ENCODE measurements at regions not wholly inside any gene's neighbourhood (a gene's known extent, or its start where the extent isn't known, plus 50 kb on each side); places are given as distances from the start of the nearest gene placed in this dataset.
A peak's percentile ranks its signal among the peaks of the same experiment; 100 is the strongest.

DNA sequence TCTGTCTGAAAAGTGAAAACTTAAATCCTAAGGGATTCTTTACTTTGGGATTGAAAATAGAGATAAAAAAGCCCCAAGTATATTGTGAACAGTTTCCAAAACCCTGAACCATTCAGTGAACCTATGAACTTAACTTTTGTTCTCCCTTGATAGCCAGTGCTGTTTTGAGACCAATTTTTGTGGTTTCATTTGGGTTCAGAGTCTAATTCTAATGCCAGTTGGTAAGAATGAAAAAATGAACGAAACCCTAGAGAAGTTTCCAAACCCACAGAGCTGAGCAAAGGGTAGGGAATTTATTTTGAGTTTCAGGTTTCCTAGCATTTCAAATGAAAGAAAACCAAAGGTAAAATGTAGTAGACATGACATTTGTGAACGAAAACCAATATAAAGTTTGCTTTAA, 1366.8 kb downstream of the EFNA5 start:
- TF ChIP-seq, protein P1, sequence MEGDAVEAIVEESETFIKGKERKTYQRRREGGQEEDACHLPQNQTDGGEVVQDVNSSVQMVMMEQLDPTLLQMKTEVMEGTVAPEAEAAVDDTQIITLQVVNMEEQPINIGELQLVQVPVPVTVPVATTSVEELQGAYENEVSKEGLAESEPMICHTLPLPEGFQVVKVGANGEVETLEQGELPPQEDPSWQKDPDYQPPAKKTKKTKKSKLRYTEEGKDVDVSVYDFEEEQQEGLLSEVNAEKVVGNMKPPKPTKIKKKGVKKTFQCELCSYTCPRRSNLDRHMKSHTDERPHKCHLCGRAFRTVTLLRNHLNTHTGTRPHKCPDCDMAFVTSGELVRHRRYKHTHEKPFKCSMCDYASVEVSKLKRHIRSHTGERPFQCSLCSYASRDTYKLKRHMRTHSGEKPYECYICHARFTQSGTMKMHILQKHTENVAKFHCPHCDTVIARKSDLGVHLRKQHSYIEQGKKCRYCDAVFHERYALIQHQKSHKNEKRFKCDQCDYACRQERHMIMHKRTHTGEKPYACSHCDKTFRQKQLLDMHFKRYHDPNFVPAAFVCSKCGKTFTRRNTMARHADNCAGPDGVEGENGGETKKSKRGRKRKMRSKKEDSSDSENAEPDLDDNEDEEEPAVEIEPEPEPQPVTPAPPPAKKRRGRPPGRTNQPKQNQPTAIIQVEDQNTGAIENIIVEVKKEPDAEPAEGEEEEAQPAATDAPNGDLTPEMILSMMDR (IDR thresholded peaks at IDR 0.05; ENCODE audit: low read depth, low read length), result no peak
- no peak overlapping the region for H3K4me3 ChIP-seq (ENCODE audit: low read depth, low read length)

DNA sequence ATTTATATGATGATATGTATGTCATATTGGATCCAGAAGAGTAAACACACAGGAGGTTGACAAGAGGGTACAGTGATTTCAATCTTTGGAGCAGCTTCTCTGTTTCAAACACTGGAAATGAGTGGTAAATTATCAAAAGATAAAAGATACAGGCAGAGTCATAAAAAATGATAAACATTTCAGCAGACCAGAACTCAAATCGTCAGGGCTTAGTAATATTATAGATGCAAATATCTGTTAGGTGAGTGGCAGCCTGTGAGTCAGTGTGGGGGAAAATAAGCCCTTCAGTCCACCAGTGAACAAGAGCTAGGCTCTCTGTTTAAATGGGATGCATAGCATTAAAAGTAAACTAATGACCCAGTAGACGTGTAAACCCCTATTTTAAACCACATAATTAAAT, 1378.1 kb downstream of the EFNA5 start:
- peak; percentile 48 for DNase-seq (ENCODE audit: low read depth, low spot score)
- TF ChIP-seq, protein P1 (IDR thresholded peaks at IDR 0.05; ENCODE audit: low read depth, low read length), result no peak
- in situ Hi-C loops (cut with HindIII; ENCODE audit: low sequenced_read_pairs), result no loop called here
- no peak overlapping the region for H3K4me3 ChIP-seq (ENCODE audit: low read depth, low read length)

More for the DNA sequence above, 1366.8 kb downstream of the EFNA5 start:
- in situ Hi-C loops (cut with HindIII; ENCODE audit: low sequenced_read_pairs), result no loop called here
- DNase-seq (ENCODE audit: low read depth, low spot score), result peak; percentile 62

DNA sequence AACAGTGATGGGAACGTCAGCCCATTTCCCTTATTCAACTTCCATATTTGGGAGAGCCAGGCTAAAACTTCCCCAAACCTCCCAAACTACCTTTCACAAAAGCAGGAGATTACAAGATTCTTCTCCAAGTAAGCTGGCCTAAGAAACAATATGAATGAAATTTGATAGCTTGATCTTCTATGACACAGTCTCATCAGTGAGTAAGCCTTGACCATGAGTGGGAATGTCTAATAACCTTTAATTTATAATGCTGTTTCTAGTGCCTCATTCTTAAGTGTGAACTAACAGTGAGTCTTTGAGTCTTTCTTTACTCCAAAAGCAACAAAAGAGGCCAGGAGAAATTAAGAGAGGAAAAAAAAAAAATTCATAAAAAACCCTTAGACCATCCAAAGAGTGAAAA, 1379.9 kb downstream of the EFNA5 start:
- in situ Hi-C loops (cut with HindIII; ENCODE audit: low sequenced_read_pairs), result no loop called here
- DNase-seq (ENCODE audit: low read depth, low spot score), result peak; percentile 26
- TF ChIP-seq, protein P1 (IDR thresholded peaks at IDR 0.05; ENCODE audit: low read depth, low read length), result no peak
- no peak overlapping the region for H3K4me3 ChIP-seq (ENCODE audit: low read depth, low read length)

DNA sequence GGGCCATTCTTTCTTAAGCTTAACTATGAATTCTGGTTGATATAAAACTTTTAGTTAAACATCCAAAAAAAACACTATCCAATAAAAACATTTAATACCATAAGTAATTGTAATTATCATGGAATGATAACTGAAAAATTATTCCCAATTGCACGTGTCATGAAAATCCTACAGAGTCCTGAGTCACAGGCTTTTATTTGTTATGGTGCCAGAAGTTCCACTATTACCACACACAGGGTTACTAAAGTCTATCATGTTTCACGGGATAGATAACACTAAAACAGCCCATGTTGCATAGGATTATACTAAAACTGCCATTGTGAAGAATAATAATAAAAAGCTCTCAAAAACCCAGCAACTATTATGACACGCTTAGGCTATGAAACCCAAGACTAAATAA, 1381.8 kb downstream of the EFNA5 start:
- in situ Hi-C loops (cut with HindIII; ENCODE audit: low sequenced_read_pairs), result no loop called here
- H3K4me3 ChIP-seq (ENCODE audit: low read depth, low read length), result no peak overlapping the region
- no peak for DNase-seq (ENCODE audit: low read depth, low spot score)
- TF ChIP-seq, protein P1 (IDR thresholded peaks at IDR 0.05; ENCODE audit: low read depth, low read length), result no peak

GRCh38 chr5:106277540-106278096, 1393.1 kb downstream of the EFNA5 start:
- DNase-seq (ENCODE audit: low read depth, low spot score), result no peak
- H3K4me3 ChIP-seq (ENCODE audit: low read depth, low read length), result no peak overlapping the region
- in situ Hi-C loops (cut with HindIII; ENCODE audit: low sequenced_read_pairs), result no loop called here
- TF ChIP-seq, protein P1 (IDR thresholded peaks at IDR 0.05; ENCODE audit: low read depth, low read length), result no peak

- TF ChIP-seq, protein P1 (IDR thresholded peaks at IDR 0.05; ENCODE audit: low read depth, low read length), result peak; percentile 67
- no peak overlapping the region for H3K4me3 ChIP-seq (ENCODE audit: low read depth, low read length)
- DNase-seq (ENCODE audit: low read depth, low spot score), result peak; percentile 57
- in situ Hi-C loops (cut with HindIII; ENCODE audit: low sequenced_read_pairs), result no loop called here
These were observed 1401.4 kb downstream of the EFNA5 start for GRCh38 chr5:106269252-106269843.
